HCT116 (cell line): ENCODE measurements at regions not wholly inside any gene's neighbourhood (a gene's known extent, or its start where the extent isn't known, plus 50 kb on each side); places are given as distances from the start of the nearest gene placed in this dataset.

Experiments
- ATAC-seq: fragments of 200-7000 bp; cut with Tn5 transposase; 2 replicates; pipeline ENCODE4 v1.9.1; 2020; ENCODE audit warnings: mild to moderate bottlenecking, moderate library complexity
- BruUV-seq: library from RNA; stranded (reverse); fragments of 400-500 nt; replicated peaks from 2 replicates; lab custom pipeline; 2021; lab: Mats Ljungman, UMichigan
- CTCF ChIA-PET: fragments of 300-600 bp; sonication (Branson Sonifier 250); formaldehyde crosslinking; loops from one replicate; lab custom pipeline; 2021; ENCODE audit warnings: antibody characterized with exemption; lab: Charles Lee
- POLR2A ChIA-PET: fragments of 300-600, 350-600 bp; sonication (Branson Sonifier 250); formaldehyde crosslinking; loops from one replicate; lab custom pipeline; 2021; ENCODE audit warnings: antibody characterized with exemption; lab: Charles Lee
- RAD21 ChIA-PET, 2 experiments: fragments of 300-600 bp; sonication (Branson Sonifier 250); formaldehyde crosslinking; loops; one replicate each; lab custom pipeline; 2023; ENCODE audit warnings: low total read pairs in 2 of 2; ENCODE audit not compliant: uncharacterized antibody in 2 of 2, unreplicated experiment in 2 of 2, low non-redundant PET in 1 of 2; lab: Charles Lee
- DNase-seq: peaks from one replicate; pipeline ENCODE4 v3.0.0-alpha.2; 2010; ENCODE audit warnings: low read depth, low spot score
- H2AFZ ChIP-seq: fragments of 200-600 bp; shearing (Covaris generic), sonication (generic); 2 replicates; pipeline ENCODE4 v1.6.1; 2017; ENCODE audit warnings: low read depth, mixed run types, mixed read lengths, antibody characterized with exemption, low read length; ENCODE audit not compliant: poor library complexity, severe bottlenecking
- H3K27ac ChIP-seq: 2 replicates; pipeline ENCODE4 v1.5.1; 2012; ENCODE audit warnings: low read depth, low read length
- H3K27me3 ChIP-seq: fragments of 200-600 bp; sonication (generic); 2 replicates; pipeline ENCODE4 v1.6.1; 2016; ENCODE audit warnings: mixed run types, low read length, mixed read lengths; ENCODE audit not compliant: insufficient read depth
- H3K36me3 ChIP-seq, 2 experiments: fragments of 200-500 bp in 1 of 2; fragments of 200-600 bp in 1 of 2; sonication (Bioruptor generic) in 1 of 2; sonication (generic) in 1 of 2; 2 replicates each; pipeline versions ENCODE4 v1.5.1 to v1.6.1; 2014 to 2016; ENCODE audit warnings: low read length in 2 of 2, inconsistent platforms in 1 of 2, mixed read lengths in 1 of 2, mixed run types in 1 of 2; ENCODE audit not compliant: insufficient read depth in 2 of 2, control insufficient read depth in 1 of 2
- H3K4me1 ChIP-seq, 2 experiments: fragments of 200-600 bp in 1 of 2; sonication (generic) in 1 of 2; 2 replicates each; pipeline versions ENCODE4 v1.5.1 to v1.6.1; 2012 to 2017; ENCODE audit warnings: low read length in 2 of 2, inconsistent platforms in 1 of 2, mild to moderate bottlenecking in 1 of 2, mixed read lengths in 1 of 2, mixed run types in 1 of 2, moderate library complexity in 1 of 2; ENCODE audit not compliant: insufficient read depth in 2 of 2, control insufficient read depth in 1 of 2
- H3K4me2 ChIP-seq: fragments of 200-600 bp; sonication (generic); 2 replicates; pipeline ENCODE4 v1.6.1; 2017; ENCODE audit warnings: mixed run types, low read length, mixed read lengths
- H3K4me3 ChIP-seq, 2 experiments: fragments of 200-600 bp in 1 of 2; sonication (generic) in 1 of 2; replicated peaks in 1 of 2; 2 replicates each; pipeline ENCODE4 v1.5.1; 2011 to 2016; ENCODE audit warnings: low read length in 2 of 2, control low read depth in 1 of 2, low read depth in 1 of 2, mild to moderate bottlenecking in 1 of 2, mixed read lengths in 1 of 2, mixed run types in 1 of 2
- H3K79me2 ChIP-seq: fragments of 200-600 bp; sonication (generic); 2 replicates; pipeline ENCODE4 v1.6.1; 2017; ENCODE audit warnings: mild to moderate bottlenecking, mixed run types, low read length, moderate library complexity, mixed read lengths; ENCODE audit not compliant: insufficient read depth
- H3K9ac ChIP-seq: fragments of 200-600 bp; sonication (generic); 2 replicates; pipeline ENCODE4 v1.6.1; 2016; ENCODE audit warnings: low read length, mixed read lengths
- H3K9me2 ChIP-seq: fragments of 200-600 bp; sonication (generic), shearing (Covaris generic); 2 replicates; pipeline ENCODE4 v1.6.1; 2017; ENCODE audit warnings: mixed run types, mild to moderate bottlenecking, moderate library complexity; ENCODE audit not compliant: insufficient read depth
- H3K9me3 ChIP-seq, 2 experiments: fragments of 200-500 bp in 1 of 2; fragments of 200-600 bp in 1 of 2; sonication (Bioruptor generic) in 1 of 2; sonication (generic) in 1 of 2; 2 replicates each; pipeline ENCODE4 v1.6.1; 2014 to 2017; ENCODE audit warnings: low read length in 2 of 2, mixed read lengths in 2 of 2, inconsistent platforms in 1 of 2, low read depth in 1 of 2, mild to moderate bottlenecking in 1 of 2, mixed run types in 1 of 2, moderate library complexity in 1 of 2; ENCODE audit not compliant: control insufficient read depth in 1 of 2, insufficient read depth in 1 of 2
- H4K20me1 ChIP-seq: fragments of 200-600 bp; sonication (generic), shearing (Covaris generic); 2 replicates; pipeline ENCODE4 v1.6.1; 2017; ENCODE audit warnings: mixed run types, mild to moderate bottlenecking, moderate library complexity; ENCODE audit not compliant: insufficient read depth
- ATF3 ChIP-seq: IDR thresholded peaks from 2 replicates; pipeline ENCODE4 v1.6.1; 2012
- CBX3 ChIP-seq: IDR thresholded peaks from 2 replicates; pipeline ENCODE4 v1.6.1; 2012; ENCODE audit warnings: low read depth
- JUND ChIP-seq: IDR thresholded peaks from 2 replicates; pipeline ENCODE4 v1.6.1; 2012
- MAX ChIP-seq: IDR thresholded peaks from 2 replicates; pipeline ENCODE4 v1.6.1; 2012
- POLR2A ChIP-seq: IDR thresholded peaks from 2 replicates; pipeline ENCODE4 v1.7.0; 2011; ENCODE audit warnings: borderline replicate concordance; ENCODE audit not compliant: insufficient read depth, insufficient read length; ENCODE audit errors: extremely low read depth
- RAD21 ChIP-seq: IDR thresholded peaks from 2 replicates; pipeline ENCODE4 v1.6.1; 2012; ENCODE audit warnings: low read depth, mild to moderate bottlenecking
- REST ChIP-seq: IDR thresholded peaks from 2 replicates; pipeline ENCODE4 v1.6.1; 2012; ENCODE audit warnings: low read depth
- SIN3A ChIP-seq: IDR thresholded peaks from 2 replicates; pipeline ENCODE4 v1.6.1; 2012; ENCODE audit warnings: low read depth
- YY1 ChIP-seq: IDR thresholded peaks from 2 replicates; pipeline ENCODE4 v1.6.1; 2011; ENCODE audit warnings: low read length, low read depth, moderate library complexity, mild to moderate bottlenecking; ENCODE audit not compliant: insufficient replicate concordance; ENCODE audit errors: extremely low read depth
- intact Hi-C: fragments of 100-400 bp; cut with micrococcal nuclease; formaldehyde crosslinking; loops from 2 replicates; pipeline ENCODE4 v1.10.0; 2022

- ChIA-PET CTCF (no interaction called here), RAD21 (no interaction called here)
- no peaks in the 10 kb centered on the region for H3K9me3 ChIP-seq
- ATAC-seq (no peak), DNase-seq (no peak)
- no peak overlapping the region for H3K9ac ChIP-seq
- intact Hi-C loops: no loop called here
- no peaks in the 10 kb centered on the region for H4K20me1 ChIP-seq
- no peaks in the 10 kb centered on the region for H3K9me2 ChIP-seq
- H2AFZ ChIP-seq: no peak overlapping the region
- no peaks in the 10 kb centered on the region for H3K27me3 ChIP-seq
- no peaks in the 10 kb centered on the region for H3K4me1 ChIP-seq
- TF ChIP-seq POLR2A: no peak
- no peak for TF ChIP-seq ATF3
- no peak for TF ChIP-seq REST
- no peak for TF ChIP-seq YY1
- no peak for TF ChIP-seq RAD21
- TF ChIP-seq JUND: no peak
- no peak for TF ChIP-seq SIN3A
- TF ChIP-seq CBX3: no peak
- TF ChIP-seq MAX: no peak
- TF ChIP-seq, all 23 proteins: peak for 0
- Histone ChIP-seq H3K4me3 (no peak overlapping the region), H3K4me2 (no peak overlapping the region), H3K79me2 (no peaks in the 10 kb centered on the region), H3K36me3 (no peaks in the 10 kb centered on the region), H3K27ac (no peak overlapping the region)
- POLR2A ChIA-PET: no interaction called here
- BruUV-seq: no TSS peak
These were observed 144.0 kb downstream of the CDC5L start for GRCh38 chr6:44531442-44532015.
